HUES64 (cell line): ENCODE measurements at regions not wholly inside any gene's neighbourhood (a gene's known extent, or its start where the extent isn't known, plus 50 kb on each side); places are given as distances from the start of the nearest gene placed in this dataset.

Experiments
- H3K27ac ChIP-seq: 2 replicates; pipeline ENCODE4 v1.7.0; 2013; ENCODE audit warnings: low read depth, low read length, inconsistent platforms
- H3K27me3 ChIP-seq: 2 replicates; pipeline ENCODE4 v1.6.1; 2013; ENCODE audit warnings: mild to moderate bottlenecking, low read length; ENCODE audit not compliant: insufficient read depth
- H3K36me3 ChIP-seq: 2 replicates; pipeline ENCODE4 v1.6.1; 2013; ENCODE audit warnings: mild to moderate bottlenecking, low read length; ENCODE audit not compliant: insufficient read depth
- H3K4me1 ChIP-seq: 2 replicates; pipeline ENCODE4 v1.6.1; 2013; ENCODE audit warnings: mild to moderate bottlenecking, low read length, moderate library complexity; ENCODE audit not compliant: insufficient read depth
- H3K4me3 ChIP-seq: 2 replicates; pipeline ENCODE4 v1.5.1; 2013; ENCODE audit warnings: mild to moderate bottlenecking, low read length, moderate library complexity
- H3K9ac ChIP-seq: 2 replicates; pipeline ENCODE4 v1.6.1; 2013; ENCODE audit warnings: mild to moderate bottlenecking, low read depth, low read length
- H3K9me3 ChIP-seq: 2 replicates; pipeline ENCODE4 v1.6.1; 2013; ENCODE audit warnings: low read depth, low read length; ENCODE audit not compliant: insufficient read depth
- WGBS: fragments of 150-250, 120-280 bp; methylation state at CpG from one replicate; pipeline ENCODE4 v1.1.7; 2013; ENCODE audit warnings: missing lambda C conversion rate; 5-methylcytosine and 5-hydroxymethylcytosine counted together

- Histone ChIP-seq H3K27me3 (no peaks in the 10 kb centered on the region), H3K9ac (no peak overlapping the region), H3K4me3 (no peak overlapping the region), H3K9me3 (no peaks in the 10 kb centered on the region), H3K36me3 (no peaks in the 10 kb centered on the region), H3K27ac (no peak overlapping the region), H3K4me1 (no peaks in the 10 kb centered on the region)
- 89% methylated on average over 14 of the region's 14 CpGs for WGBS
Measured at GRCh38 chr20:17843246-17844132, 125.1 kb downstream of the SNX5 start.

- no peaks in the 10 kb centered on the region for H3K9me3 ChIP-seq
- H3K4me3 ChIP-seq = no peak overlapping the region
- no peak overlapping the region for H3K9ac ChIP-seq
- WGBS = 94% methylated on average over 13 of the region's 13 CpGs
- peaks cover 7% of the 10 kb centered on the region for H3K4me1 ChIP-seq
- H3K27me3 ChIP-seq = no peaks in the 10 kb centered on the region
- H3K36me3 ChIP-seq = no peaks in the 10 kb centered on the region
- no peak overlapping the region for H3K27ac ChIP-seq
Measured at GRCh38 chr20:17841751-17842215, 126.8 kb downstream of the SNX5 start.

GRCh38 chr20:17840423-17840822 is 128.2 kb downstream of the SNX5 start:
- Histone ChIP-seq H3K27ac (no peak overlapping the region), H3K36me3 (no peaks in the 10 kb centered on the region), H3K27me3 (no peaks in the 10 kb centered on the region), H3K9me3 (no peaks in the 10 kb centered on the region), H3K4me1 (peaks cover 15% of the 10 kb centered on the region), H3K9ac (no peak overlapping the region), H3K4me3 (no peak overlapping the region)
- WGBS = 98% methylated on average over 4 of the region's 5 CpGs

DNA sequence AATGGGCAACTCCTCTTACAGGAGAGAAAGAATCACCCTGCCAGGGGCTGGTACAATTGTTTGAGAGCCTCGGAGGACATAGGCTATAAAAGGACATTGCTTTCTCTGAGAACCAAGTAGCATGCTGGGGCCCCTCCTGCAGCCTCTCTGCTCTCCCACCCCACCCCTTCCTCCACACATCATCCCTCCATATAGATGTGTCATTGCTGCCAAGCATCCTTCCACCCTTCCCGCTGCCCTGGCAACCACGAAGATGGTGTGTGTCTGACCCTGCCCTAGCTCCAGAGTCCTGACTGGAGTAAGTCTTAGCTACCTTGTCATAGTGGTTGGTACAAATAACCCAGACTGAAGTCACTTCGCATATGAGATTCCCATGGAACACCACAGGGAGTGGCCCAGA is 129.7 kb downstream of the SNX5 start:
- H3K4me3 ChIP-seq = no peak overlapping the region
- WGBS = 89% methylated on average over 4 of the region's 4 CpGs
- no peaks in the 10 kb centered on the region for H3K27me3 ChIP-seq
- H3K4me1 ChIP-seq = peaks cover 15% of the 10 kb centered on the region
- H3K36me3 ChIP-seq = no peaks in the 10 kb centered on the region
- H3K27ac ChIP-seq = no peak overlapping the region
- H3K9ac ChIP-seq = no peak overlapping the region
- H3K9me3 ChIP-seq = no peaks in the 10 kb centered on the region

DNA sequence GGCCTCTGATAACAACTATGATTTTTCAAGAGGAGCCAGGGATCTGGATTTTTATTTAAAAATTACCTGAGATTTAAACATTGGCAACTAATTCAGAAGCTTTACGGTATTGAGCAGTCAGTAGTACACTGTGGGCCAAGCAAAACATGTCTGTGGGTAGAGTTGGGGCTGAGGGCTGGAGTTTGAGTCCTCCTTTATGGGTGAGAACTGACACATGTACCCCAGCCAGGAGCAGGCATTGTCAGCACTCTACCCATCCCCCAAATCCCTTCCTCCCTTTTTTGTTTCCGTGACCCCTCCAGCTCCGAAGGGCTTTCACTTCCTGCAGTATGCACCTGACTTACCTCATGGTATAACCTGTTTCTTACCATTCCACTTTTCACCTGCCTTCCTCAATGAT is 131.4 kb downstream of the SNX5 start:
- no peaks in the 10 kb centered on the region for H3K36me3 ChIP-seq
- peaks cover 15% of the 10 kb centered on the region for H3K4me1 ChIP-seq
- 73% methylated on average over 3 of the region's 3 CpGs for WGBS
- H3K9ac ChIP-seq = no peak overlapping the region
- H3K27me3 ChIP-seq = no peaks in the 10 kb centered on the region
- H3K9me3 ChIP-seq = no peaks in the 10 kb centered on the region
- H3K27ac ChIP-seq = no peak overlapping the region
- no peak overlapping the region for H3K4me3 ChIP-seq

GRCh38 chr20:17836303-17836861 is 132.2 kb downstream of the SNX5 start:
- Histone ChIP-seq H3K27ac (no peak overlapping the region), H3K9me3 (no peaks in the 10 kb centered on the region), H3K27me3 (no peaks in the 10 kb centered on the region), H3K4me3 (no peak overlapping the region), H3K4me1 (peaks cover 15% of the 10 kb centered on the region), H3K9ac (no peak overlapping the region), H3K36me3 (no peaks in the 10 kb centered on the region)
- WGBS = 74% methylated on average over 12 of the region's 12 CpGs

DNA sequence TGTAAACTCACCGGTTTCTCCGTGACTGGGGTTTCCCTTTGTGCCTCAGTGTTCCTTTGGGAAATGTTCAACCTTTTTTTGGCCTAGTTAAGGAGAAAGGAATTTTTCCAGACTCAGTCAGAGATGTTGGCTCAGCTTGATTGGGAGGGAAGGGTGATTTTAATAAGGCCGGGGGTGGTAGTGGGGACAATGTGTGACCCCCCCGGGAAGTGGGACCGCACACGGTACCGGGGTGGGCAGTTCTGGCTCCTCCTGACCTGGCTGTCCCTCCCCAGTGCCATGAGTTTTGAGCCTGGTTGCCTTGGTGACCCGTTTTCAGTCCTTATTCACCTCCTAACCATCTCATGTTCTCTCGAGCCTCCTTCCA is 132.7 kb downstream of the SNX5 start:
- Histone ChIP-seq H3K27me3 (no peaks in the 10 kb centered on the region), H3K27ac (no peak overlapping the region), H3K9me3 (no peaks in the 10 kb centered on the region), H3K4me3 (no peak overlapping the region), H3K4me1 (peaks cover 15% of the 10 kb centered on the region), H3K36me3 (no peaks in the 10 kb centered on the region), H3K9ac (no peak overlapping the region)
- 91% methylated on average over 9 of the region's 9 CpGs for WGBS

DNA sequence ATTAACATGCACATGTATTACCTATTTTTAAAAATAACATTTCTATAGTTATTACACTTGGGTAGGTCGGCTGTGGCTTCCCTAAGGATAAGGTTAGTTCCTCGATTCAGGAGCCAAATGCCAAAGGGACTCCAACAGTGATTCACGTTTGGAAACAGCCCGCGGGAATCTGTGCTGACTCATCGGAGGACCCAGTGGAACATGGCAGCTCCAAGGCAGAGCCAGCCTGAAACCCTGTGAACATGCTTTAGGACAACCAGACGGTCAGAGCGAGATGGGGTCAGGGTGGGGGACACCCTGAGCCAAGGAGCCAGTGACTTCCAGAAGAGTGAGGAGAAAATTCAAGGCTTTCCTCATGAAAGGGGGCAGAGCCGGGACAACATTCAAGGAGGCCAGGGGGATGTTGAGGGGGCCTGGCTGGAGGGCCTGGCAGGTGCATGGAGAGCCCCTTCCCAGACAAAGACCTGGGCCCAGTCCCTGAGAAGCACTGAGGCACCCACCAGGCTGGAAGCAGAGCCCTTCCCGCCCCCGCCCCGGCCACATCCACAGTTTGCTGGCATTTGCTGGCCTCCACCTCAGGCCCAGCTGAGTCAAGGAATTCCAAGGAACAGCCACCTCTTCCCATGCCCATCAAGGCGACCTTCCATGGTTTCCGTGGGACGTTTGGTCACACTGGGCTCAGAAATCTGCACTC is 133.2 kb downstream of the SNX5 start:
- H3K27ac ChIP-seq = no peak overlapping the region
- no peak overlapping the region for H3K4me3 ChIP-seq
- 73% methylated on average over 15 of the region's 15 CpGs for WGBS
- no peaks in the 10 kb centered on the region for H3K36me3 ChIP-seq
- no peaks in the 10 kb centered on the region for H3K9me3 ChIP-seq
- H3K4me1 ChIP-seq = peaks cover 15% of the 10 kb centered on the region
- H3K9ac ChIP-seq = no peak overlapping the region
- H3K27me3 ChIP-seq = no peaks in the 10 kb centered on the region

DNA sequence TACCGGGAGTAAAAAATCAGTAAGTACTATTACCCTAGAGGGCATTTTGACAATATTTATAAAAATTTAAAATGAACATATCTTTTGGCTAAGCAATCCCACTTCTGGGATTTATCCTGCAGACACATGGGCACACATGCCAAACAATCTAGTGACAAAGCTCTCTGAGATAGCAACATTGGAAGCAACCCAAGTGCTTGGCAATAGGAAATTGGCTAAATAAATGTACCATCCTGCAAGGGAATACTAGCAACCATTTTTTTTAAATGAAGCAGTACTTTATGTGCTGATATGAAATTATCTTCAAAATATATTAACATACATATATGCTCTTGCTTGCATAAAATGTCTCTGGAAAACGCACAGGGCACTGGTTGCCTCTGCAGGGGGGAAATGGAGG is 133.8 kb downstream of the SNX5 start:
- H3K36me3 ChIP-seq = no peaks in the 10 kb centered on the region
- H3K27ac ChIP-seq = no peak overlapping the region
- no peak overlapping the region for H3K9ac ChIP-seq
- H3K27me3 ChIP-seq = no peaks in the 10 kb centered on the region
- peaks cover 15% of the 10 kb centered on the region for H3K4me1 ChIP-seq
- H3K9me3 ChIP-seq = no peaks in the 10 kb centered on the region
- 67% methylated on average over 1 of the region's 2 CpGs for WGBS
- no peak overlapping the region for H3K4me3 ChIP-seq

DNA sequence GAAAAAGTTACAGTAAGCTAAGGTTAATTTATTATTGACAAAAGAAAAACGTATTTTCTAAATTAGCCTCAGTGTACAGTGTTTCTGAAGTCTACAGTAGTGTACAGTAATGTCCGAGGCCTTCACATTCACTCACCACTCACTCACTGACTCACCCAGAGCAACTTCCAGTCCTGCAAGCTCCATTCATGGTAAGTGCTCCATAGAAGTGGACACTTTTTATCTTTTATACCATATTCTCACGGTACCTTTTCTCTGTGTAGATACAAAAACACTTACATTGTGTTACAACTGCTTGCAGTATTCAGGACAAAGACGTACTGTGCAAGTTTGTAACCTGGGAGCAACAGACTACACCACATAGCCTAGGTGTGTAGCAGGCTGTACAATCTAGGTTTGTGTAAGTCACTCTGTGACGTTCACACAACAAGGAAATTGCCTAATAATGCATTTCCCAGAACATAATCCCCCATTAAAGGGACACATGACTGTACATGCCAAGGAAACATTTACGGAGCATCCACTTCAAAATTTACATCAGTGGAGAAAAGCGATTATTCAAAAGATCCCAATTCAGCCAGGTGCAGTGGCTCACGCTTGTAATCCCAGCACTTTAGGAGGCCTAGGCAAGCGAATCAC is 133.4 kb downstream of the BANF2 start:
- Histone ChIP-seq H3K9me3 (no peaks in the 10 kb centered on the region), H3K27me3 (no peaks in the 10 kb centered on the region), H3K36me3 (no peaks in the 10 kb centered on the region), H3K4me1 (peaks cover 15% of the 10 kb centered on the region), H3K4me3 (no peak overlapping the region), H3K27ac (no peak overlapping the region), H3K9ac (no peak overlapping the region)
- 95% methylated on average over 9 of the region's 9 CpGs for WGBS
